ENCODE measurements at regions not wholly inside any gene's neighbourhood (a gene's known extent, or its start where the extent isn't known, plus 50 kb on each side); places are given as distances from the start of the nearest gene placed in this dataset.

GRCh38 chr14:22472935-22473854, 115.8 kb downstream of the DAD1 start:
- in situ Hi-C loops (cut with MboI; ENCODE audit: low pct_ligation_motif_present in 1 of 4, low pct_unique_long_range_greater_than_20kb in 1 of 4, low sequenced_read_pairs in 3 of 4), result loop anchor here (5.0 to 25.0 kb wide), 3 partner anchors 81 to 161 kb away; no protein-coding TSS in a partner anchor
- intact Hi-C loops (cut with DNase I; ENCODE audit: low total_unique reads), result loop anchor here (5.0 kb wide), 1 partner anchor 86 kb away; no protein-coding TSS in a partner anchor
- Histone ChIP-seq H3K4me1 (peaks cover 0 to 5% (median 0%) of the 10 kb centered on the region in 4 donors), H3K4me3 (no peak overlapping the region), H3K27ac (no peak overlapping the region), H3K9me3 (no peaks in the 10 kb centered on the region), H3K27me3 (no peaks in the 10 kb centered on the region), H3K36me3 (no peaks in the 10 kb centered on the region)
- WGBS, 2 donors (ENCODE audit: low coverage in 1 of 2), result 40 to 62% methylated on average over 6 to 12 of the region's 12 CpGs
- peak; percentile 56 for DNase-seq
- TF ChIP-seq CTCF (IDR thresholded peaks at IDR 0.05) (peak; percentile 42 to 65 (median 58)), EP300 (IDR thresholded peaks at IDR 0.05; ENCODE audit: low read depth) (no peak), POLR2AphosphoS5 (IDR thresholded peaks at IDR 0.05) (no peak), POLR2A (IDR thresholded peaks at IDR 0.05) (no peak)

- Histone ChIP-seq H3K36me3 (no peaks in the 10 kb centered on the region), H3K27me3 (no peaks in the 10 kb centered on the region), H3K9me3 (no peaks in the 10 kb centered on the region), H3K27ac (no peak overlapping the region), H3K4me3 (no peak overlapping the region), H3K4me1 (peaks cover 0 to 3% (median 0%) of the 10 kb centered on the region in 4 donors)
- WGBS, 2 donors (ENCODE audit: low coverage in 1 of 2), result 57 to 77% methylated on average over 1 to 2 of the region's 2 CpGs
- TF ChIP-seq EP300 (IDR thresholded peaks at IDR 0.05; ENCODE audit: low read depth) (no peak), POLR2AphosphoS5 (IDR thresholded peaks at IDR 0.05) (no peak), POLR2A (IDR thresholded peaks at IDR 0.05) (no peak), CTCF (IDR thresholded peaks at IDR 0.05) (no peak)
- in situ Hi-C loops (cut with MboI; ENCODE audit: low pct_ligation_motif_present in 1 of 4, low pct_unique_long_range_greater_than_20kb in 1 of 4, low sequenced_read_pairs in 3 of 4) (loop anchor here (5.0 to 25.0 kb wide), 3 partner anchors 80 to 160 kb away; no protein-coding TSS in a partner anchor), intact Hi-C loops (cut with DNase I; ENCODE audit: low total_unique reads) (loop anchor here (5.0 kb wide), 1 partner anchor 85 kb away; no protein-coding TSS in a partner anchor)
- no peak for DNase-seq
Measured at GRCh38 chr14:22472466-22472865, 116.6 kb downstream of the DAD1 start.

GRCh38 chr14:22471545-22472121, 117.4 kb downstream of the DAD1 start:
- TF ChIP-seq POLR2AphosphoS5 (IDR thresholded peaks at IDR 0.05), result no peak
- peak; percentile 35 to 51 (median 38) for TF ChIP-seq CTCF (IDR thresholded peaks at IDR 0.05)
- 46% methylated on average over 7 of the region's 7 CpGs; no CpG with 5 or more reads in 1 of the 2 donors for WGBS, 2 donors (ENCODE audit: low coverage in 1 of 2)
- peak; percentile 46 for DNase-seq
- no peak overlapping the region for H3K4me3 ChIP-seq
- H3K27ac ChIP-seq, result no peak overlapping the region
- in situ Hi-C loops (cut with MboI; ENCODE audit: low pct_ligation_motif_present in 1 of 4, low pct_unique_long_range_greater_than_20kb in 1 of 4, low sequenced_read_pairs in 3 of 4), result loop anchor here (5.0 to 25.0 kb wide), 3 partner anchors 79 to 159 kb away; no protein-coding TSS in a partner anchor
- no peaks in the 10 kb centered on the region for H3K9me3 ChIP-seq
- H3K4me1 ChIP-seq, result peaks cover 0 to 3% (median 0%) of the 10 kb centered on the region in 4 donors
- intact Hi-C loops (cut with DNase I; ENCODE audit: low total_unique reads), result loop anchor here (5.0 kb wide), 1 partner anchor 84 kb away; no protein-coding TSS in a partner anchor
- H3K27me3 ChIP-seq, result no peaks in the 10 kb centered on the region
- H3K36me3 ChIP-seq, result no peaks in the 10 kb centered on the region
